Stomach (tissue), 4 donors: ENCODE measurements at regions not wholly inside any gene's neighbourhood (a gene's known extent, or its start where the extent isn't known, plus 50 kb on each side); places are given as distances from the start of the nearest gene placed in this dataset.

ENCODE experiments used
- EP300 ChIP-seq: sonication (generic); formaldehyde crosslinking; IDR thresholded peaks from one replicate; pipeline ENCODE4 v1.6.1; 2017; ENCODE audit warnings: antibody characterized with exemption
- POLR2A ChIP-seq, 4 donors: fragments of 450-650 bp; IDR thresholded peaks; one replicate each; pipeline ENCODE4 v1.6.1; 2016; ENCODE audit warnings: antibody characterized with exemption in 4 of 4, control low read depth in 2 of 4, mild to moderate bottlenecking in 1 of 4, moderate library complexity in 1 of 4
- POLR2AphosphoS5 ChIP-seq, 3 donors: sonication (generic); formaldehyde crosslinking; IDR thresholded peaks; one replicate each; pipeline ENCODE4 v1.6.1; 2016; ENCODE audit warnings: antibody characterized with exemption in 3 of 3
- TF ChIP-seq, protein P1 (sequence below), 7 experiments: fragments of 450-650 bp in 4 of 7; fragments of 200-600 bp in 3 of 7; sonication (generic) in 3 of 7; IDR thresholded peaks; one replicate each; pipeline ENCODE4 v1.5.1; 2016 to 2019; ENCODE audit warnings: antibody characterized with exemption in 7 of 7, control low read depth in 2 of 7, mild to moderate bottlenecking in 1 of 7

DNA sequence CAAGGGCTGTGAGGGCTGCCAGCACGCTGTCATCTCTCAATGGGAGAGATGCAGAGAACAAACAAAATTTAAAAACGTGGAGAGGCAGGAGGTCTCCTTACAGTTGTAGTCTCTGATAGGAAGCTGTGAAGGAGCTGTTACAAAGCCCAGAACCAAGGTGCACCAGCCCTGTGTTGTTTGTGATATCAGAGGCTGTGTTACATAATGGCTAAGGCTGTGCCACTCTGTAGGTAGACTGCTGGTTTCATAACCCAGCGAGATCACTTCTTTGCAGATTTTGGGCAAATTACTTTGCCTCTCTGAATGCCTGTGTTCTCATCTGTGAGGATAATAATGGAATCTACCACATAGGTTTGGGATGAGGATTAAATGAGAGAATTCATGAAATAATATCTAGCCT lies 1480.7 kb upstream of the WWC1 start:
- TF ChIP-seq, protein P1, sequence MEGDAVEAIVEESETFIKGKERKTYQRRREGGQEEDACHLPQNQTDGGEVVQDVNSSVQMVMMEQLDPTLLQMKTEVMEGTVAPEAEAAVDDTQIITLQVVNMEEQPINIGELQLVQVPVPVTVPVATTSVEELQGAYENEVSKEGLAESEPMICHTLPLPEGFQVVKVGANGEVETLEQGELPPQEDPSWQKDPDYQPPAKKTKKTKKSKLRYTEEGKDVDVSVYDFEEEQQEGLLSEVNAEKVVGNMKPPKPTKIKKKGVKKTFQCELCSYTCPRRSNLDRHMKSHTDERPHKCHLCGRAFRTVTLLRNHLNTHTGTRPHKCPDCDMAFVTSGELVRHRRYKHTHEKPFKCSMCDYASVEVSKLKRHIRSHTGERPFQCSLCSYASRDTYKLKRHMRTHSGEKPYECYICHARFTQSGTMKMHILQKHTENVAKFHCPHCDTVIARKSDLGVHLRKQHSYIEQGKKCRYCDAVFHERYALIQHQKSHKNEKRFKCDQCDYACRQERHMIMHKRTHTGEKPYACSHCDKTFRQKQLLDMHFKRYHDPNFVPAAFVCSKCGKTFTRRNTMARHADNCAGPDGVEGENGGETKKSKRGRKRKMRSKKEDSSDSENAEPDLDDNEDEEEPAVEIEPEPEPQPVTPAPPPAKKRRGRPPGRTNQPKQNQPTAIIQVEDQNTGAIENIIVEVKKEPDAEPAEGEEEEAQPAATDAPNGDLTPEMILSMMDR (IDR thresholded peaks at IDR 0.05), result no peak
- TF ChIP-seq POLR2AphosphoS5 (IDR thresholded peaks at IDR 0.05), result no peak
- TF ChIP-seq POLR2A (IDR thresholded peaks at IDR 0.05), result no peak
- TF ChIP-seq EP300, result no peak
